GM19328 (cell line): ENCODE measurements at regions not wholly inside any gene's neighbourhood (a gene's known extent, or its start where the extent isn't known, plus 50 kb on each side); places are given as distances from the start of the nearest gene placed in this dataset.
A peak's percentile ranks its signal among the peaks of the same experiment; 100 is the strongest.
"Not testable (repeated sequence)": the region's sequence is repeated elsewhere in the genome, so short reads cannot be mapped to it uniquely, and the experiment has no call there.

Experiments used
- ATAC-seq: cut with Tn5 transposase; IDR thresholded peaks from one replicate; pipeline ENCODE4 v1.9.1; 2021; ENCODE audit warnings: mild to moderate bottlenecking, moderate library complexity; ENCODE audit not compliant: unreplicated experiment

DNA sequence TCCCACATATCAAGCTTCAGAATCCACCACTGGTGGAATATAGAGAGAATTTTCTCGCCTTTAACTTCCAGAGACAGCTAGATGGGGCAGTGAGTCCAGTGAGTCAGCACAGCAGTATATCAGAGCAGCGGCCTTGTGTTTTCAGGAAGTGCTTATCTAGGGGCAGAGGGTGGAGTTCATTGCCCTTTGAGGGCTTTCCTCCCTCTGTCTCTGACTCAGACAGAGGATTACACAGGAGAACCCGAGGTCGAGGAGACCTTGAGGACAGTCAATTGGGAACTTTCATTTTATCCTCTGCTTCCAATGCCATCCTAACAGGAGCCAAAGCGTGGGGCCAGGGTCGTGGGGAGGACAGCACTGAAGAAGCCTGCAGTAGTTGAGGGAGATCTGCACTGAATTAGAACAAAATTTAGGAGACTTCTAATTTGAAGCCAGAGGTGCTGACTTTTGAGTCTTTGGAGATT, 109.6 kb upstream of the UMPS start:
- ATAC-seq: peak; percentile 48

DNA sequence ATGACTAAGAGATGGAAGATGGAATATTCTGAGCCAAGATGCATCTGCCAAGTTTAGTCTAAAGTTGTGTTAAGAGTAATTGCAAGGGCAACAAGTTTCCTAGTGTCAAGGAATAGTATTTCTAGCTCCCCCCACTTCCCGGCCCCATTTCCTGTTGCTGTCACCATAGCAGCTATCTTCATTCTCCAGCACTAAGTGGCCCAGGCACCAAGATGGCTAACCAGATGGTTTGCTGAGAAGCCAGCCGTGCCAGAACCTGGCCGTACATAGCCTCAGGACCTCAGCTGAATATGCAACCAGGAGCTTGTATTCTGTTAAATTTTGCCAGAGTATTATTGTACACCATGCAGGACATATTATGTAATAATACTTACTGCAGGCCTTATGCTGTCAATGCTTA, 108.8 kb upstream of the UMPS start:
- no peak for ATAC-seq

DNA sequence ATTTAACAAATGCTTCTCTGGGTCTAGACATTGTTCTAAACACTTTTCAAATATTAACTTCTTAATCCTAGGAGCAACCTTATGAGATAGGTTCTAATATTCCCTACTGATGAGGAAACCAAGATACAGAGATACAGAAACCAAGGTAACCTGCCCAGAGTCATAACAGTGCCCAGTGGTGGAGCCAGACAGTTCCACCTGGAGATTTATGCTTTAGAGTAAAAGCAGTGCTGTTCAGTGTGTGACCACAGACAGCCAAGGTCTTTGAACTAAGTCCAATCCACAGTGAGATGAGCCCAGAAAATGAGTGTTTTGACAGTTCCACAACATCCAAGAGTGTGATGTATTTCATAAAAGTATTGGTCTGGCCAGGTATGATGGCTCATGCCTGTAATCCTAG, 105.2 kb upstream of the UMPS start:
- ATAC-seq: no peak

DNA sequence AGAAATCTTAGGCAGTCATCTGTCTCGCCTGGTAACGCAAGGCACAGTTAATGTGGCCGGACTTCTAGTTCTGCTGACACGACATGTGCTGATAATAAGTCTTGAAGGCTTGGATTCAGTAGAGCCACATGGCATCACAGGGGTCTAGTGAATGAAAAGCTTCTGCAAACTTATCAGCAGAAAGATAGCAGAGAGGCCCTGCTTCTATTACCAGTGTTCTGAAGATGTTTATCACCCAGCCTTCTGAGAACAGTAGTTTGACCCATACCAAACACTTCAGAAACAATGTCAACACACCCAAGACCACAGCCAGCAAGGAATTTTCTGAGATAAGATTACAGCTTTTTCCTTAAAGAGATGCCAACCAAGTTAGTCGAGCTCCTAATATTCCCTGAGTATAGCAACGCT, 102.7 kb upstream of the UMPS start:
- ATAC-seq: no peak

DNA sequence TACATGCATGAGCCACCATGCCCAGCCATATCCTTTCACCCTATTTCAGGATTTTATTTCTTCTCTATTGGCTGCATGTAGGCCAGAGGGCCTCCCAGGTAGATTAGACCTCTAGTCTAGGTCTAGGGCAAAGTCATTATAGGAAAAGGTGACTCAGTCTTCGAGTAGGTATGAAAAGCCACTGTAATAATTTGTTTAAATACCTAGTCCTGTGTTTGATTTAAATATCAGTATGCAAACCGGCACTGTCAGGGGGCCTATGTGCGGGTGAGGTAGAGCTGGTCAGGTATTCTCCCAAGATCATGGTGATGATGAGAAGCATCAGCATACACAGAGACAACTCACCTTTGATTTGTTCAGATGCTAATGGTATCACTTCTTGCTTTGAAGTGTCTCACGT, 101.4 kb upstream of the UMPS start:
- ATAC-seq: no peak

DNA sequence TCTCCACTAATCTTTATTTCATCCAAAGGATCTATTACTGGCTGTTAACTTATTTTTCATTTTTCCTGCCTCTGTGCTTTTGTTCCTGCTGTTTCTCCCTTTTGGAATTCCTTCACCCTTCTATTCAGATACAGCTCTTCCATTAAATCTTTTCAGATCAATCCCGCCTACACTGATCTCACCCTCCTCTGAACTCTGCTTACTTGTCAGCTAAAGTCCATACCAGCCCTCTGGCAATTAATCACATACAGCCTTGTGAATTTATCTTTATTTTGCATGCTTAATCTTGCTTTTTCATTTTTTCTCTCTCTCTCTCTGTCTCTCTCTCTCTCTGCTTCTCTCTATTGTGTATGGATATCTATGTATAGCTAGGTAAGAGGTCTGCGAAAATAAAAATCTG, 100.8 kb upstream of the UMPS start:
- no peak for ATAC-seq

DNA sequence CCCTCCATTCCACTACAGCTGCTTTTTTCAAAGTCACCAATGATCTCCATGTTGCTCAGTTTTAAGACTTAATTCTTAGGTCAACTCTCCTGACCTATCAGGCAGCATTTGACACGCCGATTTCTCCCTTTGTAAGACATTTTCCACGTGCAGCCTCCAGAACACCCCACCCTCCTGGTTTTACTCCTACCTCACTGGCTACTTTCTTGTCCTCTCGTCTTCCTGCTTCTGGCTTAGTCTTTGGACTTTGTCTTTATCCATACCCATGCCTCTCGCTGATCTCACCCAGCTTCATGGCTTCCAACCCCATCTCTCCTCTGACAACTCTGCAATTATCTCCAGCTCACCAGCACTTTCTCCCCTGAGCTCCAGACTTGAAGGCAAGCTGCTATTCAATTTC, 99.3 kb upstream of the UMPS start:
- ATAC-seq: no peak

DNA sequence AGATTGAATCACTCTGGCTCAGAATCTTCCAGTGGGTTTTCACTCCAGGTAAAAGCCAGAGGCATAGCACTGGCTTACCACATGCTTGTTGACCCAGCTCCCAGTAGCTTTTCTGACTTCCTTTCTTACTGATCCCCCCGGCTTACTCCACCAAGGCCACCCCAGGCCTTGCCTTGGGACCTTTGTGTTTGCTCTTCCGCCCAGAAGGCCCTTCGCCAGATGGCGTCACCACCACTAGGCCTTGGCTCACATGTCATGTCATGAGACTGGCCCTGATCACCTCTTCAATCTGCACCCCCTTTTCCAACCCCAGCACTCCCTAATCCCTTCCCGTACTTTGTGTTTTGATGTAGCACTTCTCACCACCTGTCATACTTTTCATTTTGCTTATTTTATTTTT, 98.5 kb upstream of the UMPS start:
- ATAC-seq: no peak

DNA sequence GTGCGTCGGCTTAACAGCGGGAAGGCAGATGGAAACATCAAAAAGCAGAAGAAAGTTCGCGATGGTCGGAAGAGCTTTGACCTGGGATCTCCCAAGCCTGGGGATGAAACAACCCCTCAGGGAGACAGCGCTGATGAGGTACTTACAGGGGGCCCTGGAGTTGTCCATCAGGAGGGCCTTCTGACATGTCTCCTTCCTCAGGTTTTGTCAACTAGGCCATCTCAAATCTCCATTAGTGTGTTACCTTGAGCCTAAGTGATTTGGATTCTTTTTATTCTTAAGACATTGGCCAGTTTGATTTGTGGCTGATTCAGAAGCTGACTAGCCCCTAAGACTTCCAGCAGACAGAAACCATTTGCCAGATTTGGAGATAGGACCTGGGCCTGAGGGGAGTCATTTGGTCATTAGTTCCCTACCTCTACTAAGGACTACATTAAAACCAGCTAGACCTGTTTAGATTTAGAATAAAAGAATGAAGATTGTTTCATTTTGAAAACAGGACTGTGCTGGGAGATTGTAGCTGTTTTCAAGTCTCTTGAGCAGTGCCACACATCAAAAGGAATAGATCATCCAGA, 97.6 kb upstream of the UMPS start:
- ATAC-seq: no peak

DNA sequence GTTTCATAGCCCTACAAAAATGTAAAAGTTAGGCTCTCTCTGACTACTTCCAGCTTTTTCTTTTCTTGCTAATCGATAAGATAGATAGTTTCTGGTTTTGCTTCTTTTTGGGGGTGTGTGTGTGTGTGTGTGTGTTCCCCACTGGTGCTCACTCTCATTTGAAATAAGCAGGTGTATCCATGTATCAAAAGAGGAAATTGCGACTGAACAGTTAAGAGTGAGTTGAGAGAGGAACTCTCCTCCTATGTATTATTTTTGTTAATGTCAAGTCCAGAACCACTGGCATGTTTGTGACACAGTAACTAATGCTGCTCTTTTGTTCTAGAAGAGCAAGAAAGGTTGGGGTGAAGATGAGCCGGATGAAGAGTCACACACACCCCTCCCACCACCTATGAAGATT, 96.7 kb upstream of the UMPS start:
- ATAC-seq: no peak

DNA sequence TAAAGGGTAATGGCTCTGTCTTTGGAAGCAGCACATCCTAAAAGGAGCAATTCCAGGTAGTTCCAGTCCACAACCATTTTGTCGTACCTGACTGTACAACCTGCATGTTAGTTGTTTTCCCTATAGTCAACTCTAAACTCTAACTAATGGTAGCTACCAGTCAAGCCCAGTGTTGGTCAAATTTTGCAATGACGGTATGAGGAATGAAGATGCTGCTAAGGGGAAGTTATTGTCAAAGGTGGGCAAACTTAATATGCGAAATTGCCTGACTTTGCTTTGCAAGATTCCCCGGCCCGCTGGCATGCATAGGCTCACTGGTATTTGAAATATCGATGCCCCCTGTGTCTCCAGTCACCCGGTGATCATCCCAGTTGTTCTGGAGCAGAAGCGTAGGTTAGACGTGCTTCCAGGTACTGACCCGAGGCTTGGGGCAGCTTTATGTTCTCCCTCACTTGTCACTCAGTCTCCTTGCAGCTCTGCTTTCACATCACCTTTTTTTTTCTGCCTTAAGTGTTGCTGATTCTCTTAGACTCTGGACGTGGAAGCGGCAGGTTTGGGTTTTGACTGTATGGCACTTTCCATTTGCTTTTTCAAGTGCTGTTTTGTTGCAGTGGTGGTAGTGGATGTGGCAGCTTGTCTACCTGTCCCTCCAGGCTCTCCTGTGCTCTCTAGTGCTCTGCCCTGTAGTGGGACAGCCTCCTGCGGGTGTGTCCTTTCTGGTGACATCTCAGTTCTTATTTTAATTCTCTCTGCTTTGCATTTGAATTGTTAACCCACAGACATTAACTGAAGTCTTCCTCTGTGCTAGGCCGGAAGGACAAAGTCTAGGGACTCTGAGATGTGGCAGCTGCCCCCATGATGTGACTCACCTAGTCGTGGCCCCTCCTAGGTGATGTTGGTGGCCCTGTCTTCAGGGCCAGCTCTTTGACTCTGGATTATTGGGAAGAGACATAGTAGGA, 95.8 kb upstream of the UMPS start:
- ATAC-seq: no peak

DNA sequence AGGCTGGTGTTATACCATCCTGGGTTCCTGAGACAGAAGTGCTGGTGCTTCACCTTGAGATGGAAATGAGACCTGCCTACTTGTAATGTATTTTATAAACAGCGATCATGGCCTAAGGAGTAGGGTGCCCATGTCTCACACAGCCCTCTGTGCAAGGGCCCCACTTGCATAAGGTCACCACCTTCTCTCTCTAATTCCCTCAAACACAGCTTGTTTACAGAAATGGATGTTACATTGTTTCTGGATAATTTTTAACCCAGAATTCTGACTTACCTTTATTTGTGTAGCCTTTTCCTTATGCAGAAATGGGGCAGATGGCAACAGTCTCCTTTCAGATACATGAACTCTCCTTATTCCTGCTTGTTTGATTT, 95.1 kb upstream of the UMPS start:
- ATAC-seq: no peak

DNA sequence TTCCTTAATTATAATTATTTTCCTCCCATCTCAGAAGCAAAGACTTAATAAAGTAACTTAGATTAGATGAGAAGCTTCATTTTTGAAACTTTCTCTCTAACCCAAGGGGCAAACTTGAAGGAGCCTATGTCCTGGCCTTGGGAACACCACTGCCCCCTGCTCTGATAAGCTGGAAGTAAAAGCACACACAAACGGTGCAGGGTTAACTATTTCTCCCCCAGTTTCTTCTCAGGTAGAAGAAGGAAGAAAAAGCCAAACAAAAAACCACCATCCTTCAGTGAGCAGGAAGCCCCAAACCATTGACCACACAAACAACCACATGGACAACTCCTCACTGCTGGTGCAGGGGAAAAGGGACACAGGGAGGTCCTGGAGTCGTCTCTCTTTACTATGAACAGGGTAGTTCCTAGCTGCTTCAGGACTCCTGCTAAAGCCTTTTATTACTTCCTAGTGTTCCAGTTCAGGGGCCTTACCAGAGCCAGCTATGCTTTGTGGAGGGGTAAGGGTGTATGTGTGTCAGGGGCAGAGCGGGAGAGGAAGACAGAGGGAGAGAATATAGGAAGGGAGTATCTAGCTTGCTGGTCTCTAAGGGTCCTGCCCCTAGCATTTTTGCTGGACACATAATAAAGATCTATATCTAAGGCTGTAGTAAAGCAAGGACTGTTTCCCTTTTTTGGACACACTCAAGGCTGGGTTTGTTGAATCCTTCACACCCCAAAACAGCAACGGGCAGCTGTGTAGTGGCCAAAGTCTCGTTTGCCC, 94.0 kb upstream of the UMPS start:
- ATAC-seq: no peak

DNA sequence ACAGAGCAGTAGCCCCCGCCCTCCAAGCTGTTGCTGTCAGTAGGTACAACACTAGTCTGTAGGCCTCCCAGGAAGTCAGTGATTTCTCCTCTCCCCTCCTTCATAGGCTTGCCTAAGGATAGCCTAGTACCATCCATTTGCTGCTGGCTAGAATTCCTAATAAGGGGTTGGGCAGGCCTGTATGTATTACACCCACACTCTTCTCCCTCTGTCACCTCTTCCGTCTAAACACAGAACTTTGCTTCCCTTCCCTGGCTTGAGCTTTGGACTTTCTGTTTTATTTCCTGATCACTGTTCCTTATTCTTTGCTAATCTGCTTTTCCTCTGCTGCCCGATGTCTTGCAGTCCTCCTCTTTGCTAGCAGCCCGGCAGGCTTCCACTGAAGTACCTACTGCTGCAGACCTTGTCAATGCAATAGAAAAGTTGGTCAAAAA, 93.4 kb upstream of the UMPS start:
- ATAC-seq: no peak

DNA sequence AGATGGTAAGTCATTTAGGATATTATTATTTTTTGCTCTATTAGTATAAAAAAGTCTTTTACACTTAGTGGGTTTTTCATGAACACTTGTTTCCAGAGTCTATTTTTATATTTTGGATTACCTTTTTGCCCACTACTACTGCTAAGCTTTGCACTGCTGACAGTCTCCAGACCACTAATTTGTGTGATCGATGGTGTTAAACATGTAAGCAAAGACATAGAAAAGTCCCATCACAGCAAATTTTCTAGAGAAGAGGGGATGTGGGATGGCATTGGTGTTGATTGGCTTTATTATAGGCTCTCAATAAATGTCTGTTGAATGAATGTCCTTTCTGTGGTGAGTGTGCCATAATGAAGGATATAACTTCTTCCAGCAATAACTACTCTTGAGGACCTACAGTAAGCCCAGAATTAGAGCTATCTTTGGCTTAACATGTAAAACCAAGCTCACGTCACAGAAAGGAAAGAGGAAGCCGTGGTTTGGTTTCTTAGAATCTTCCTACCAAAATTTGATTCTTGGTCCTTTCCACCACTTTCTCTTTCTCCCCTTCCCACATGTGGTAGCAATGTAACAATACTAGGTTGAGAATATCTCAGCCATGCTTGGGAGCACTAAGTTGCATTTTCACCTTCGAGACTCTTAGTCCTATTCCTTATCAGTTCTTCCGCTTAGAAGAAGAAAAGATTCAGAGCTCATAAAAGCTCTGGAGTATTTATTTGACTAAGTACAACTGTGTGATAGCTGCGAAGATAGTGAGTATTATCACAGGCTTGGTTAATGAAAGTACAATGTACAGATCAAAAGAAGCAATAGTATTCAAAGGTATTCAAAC, 90.6 kb upstream of the UMPS start:
- peak; percentile 45 for ATAC-seq

DNA sequence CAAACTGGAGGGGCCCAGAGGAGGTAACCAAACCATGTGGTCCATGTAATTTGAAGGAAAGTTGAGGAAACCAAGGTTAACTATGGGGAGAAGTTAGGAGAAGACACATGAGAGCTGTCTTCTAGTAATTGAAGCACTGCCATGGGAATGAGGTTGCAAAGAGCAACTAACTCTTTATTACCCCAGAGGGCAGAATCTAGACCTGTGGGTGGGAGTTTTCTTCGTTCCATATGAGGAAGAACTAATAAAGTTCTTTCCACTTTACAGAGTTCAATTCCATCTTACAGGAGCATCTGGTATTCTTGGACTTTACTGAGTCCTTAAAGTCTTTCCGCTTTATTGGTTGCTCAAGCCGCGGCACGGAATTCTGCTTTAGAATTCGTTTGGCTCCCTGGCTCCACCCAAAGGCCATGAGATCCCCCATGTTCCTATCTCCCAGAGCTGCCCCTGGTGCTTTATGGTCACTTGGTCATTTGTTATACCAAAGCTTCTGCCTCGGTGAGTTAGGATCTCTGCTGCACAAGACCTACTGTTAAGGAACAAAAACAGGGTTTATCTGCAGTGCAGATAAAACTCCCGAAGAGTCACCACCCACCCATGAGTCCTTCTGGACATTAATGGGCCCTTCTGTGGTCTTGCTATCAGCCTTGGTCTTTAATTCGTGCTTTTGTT, 89.5 kb upstream of the UMPS start:
- ATAC-seq: no peak

DNA sequence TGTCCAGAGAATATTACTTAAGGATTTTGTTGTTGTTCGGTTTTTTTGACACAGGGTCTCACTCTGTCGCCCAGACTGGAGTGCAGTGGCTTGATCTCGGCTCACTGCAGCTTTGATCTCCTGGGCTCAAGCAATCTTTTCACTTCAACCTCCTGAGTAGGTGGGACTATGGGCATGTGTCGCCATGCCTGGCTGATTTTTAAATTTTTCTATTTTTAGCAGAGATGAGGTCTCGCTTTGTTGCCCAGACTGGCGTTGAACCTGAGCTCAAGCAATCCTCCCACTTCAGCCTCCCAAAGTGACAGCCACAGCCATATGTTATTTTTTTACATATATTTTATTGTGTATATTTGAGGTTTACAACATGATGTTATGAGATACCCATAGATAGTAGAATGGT, 86.8 kb upstream of the UMPS start:
- no peak for ATAC-seq

DNA sequence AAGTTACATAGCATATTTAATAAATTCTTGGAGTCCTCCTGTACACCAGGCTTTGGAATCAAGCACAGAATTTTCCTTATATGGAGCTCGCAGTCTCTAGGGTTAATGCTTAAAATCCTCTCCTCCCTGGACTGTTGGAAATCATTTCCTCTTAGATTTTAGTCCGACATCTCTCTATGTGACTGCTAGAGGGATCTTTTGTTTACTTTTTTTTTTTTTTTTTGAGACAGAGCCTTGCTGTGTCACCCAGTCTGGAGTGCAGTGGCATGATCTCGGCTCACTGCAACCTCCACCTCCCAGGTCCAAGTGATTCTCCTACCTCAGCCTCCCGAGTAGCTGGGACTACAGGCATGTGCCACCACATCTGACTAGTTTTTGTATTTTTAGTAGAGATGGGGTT, 84.1 kb upstream of the UMPS start:
- not testable (repeated sequence) for ATAC-seq

DNA sequence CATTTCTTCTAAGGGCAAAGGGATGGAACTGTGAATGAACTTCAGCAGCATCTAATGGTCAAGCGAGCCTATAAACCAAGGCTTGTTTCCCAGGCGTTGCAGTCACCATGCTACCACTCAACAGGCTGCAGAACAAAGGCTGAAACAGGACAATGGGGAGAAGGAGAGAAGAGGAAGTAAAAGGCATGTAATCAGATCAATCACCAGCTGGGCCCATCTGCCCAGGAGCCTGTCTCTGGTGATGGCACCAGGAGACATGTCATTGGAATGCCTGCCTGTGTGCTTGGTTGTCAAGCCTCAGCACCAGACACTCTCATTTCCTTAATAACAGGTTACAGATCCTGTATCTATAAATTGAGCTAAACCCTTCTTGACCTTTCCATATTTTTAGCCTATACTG, 81.7 kb upstream of the UMPS start:
- no peak for ATAC-seq

DNA sequence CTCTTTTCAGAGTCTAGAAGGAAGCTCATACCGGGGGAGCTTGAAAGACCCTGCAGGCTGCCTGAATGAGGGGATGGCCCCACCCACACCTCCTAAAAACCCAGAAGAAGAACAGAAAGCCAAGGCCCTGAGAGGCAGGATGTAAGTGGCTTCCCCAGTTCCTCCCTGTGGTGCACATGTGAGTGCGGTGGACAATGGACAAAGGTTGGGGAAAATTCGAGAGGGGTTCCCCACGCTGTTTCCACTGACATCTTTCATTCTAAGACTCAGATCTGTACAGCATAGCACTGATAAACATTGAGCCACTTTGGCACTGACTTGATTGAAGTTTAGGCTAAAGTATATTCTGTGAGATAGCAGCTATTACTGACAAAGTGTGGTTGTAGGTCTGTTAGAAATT, 79.5 kb upstream of the UMPS start:
- ATAC-seq: no peak
